PC-3 (cell line): ENCODE measurements at regions not wholly inside any gene's neighbourhood (a gene's known extent, or its start where the extent isn't known, plus 50 kb on each side); places are given as distances from the start of the nearest gene placed in this dataset.

ENCODE experiments used
- ATAC-seq: fragments of 200-7000 bp; cut with Tn5 transposase; 2 replicates; pipeline ENCODE4 v1.9.1; 2020; ENCODE audit warnings: mild to moderate bottlenecking, moderate library complexity
- BruUV-seq: library from RNA; stranded (reverse); fragments of 400-500 nt; replicated peaks from 2 replicates; lab custom pipeline; 2021; lab: Mats Ljungman, UMichigan
- CTCF ChIA-PET: fragments of 300-600 bp; sonication (Branson Sonifier 250); formaldehyde crosslinking; loops from one replicate; lab custom pipeline; 2022; ENCODE audit warnings: antibody characterized with exemption; lab: Charles Lee
- POLR2A ChIA-PET: fragments of 300-600 bp; sonication (Branson Sonifier 250); formaldehyde crosslinking; loops from one replicate; lab custom pipeline; 2022; ENCODE audit warnings: antibody characterized with exemption; ENCODE audit not compliant: unreplicated experiment; lab: Charles Lee
- DNase-seq: peaks from one replicate; pipeline ENCODE4 v3.0.0-alpha.2; 2015
- H2AFZ ChIP-seq: fragments of 300-600 bp; sonication (generic); 2 replicates; pipeline ENCODE4 v1.6.0; 2016; ENCODE audit warnings: antibody characterized with exemption, low read length
- H3F3A ChIP-seq: fragments of 300-600 bp; sonication (generic); one replicate; pipeline ENCODE4 v1.6.0; 2017; ENCODE audit warnings: antibody characterized with exemption, low read length, control low read depth, mild to moderate bottlenecking; ENCODE audit not compliant: unreplicated experiment
- H3K27ac ChIP-seq: fragments of 300-600 bp; sonication (generic); 2 replicates; pipeline ENCODE4 v1.5.1; 2016; ENCODE audit warnings: mild to moderate bottlenecking, low read length
- H3K27me3 ChIP-seq: fragments of 300-600 bp; sonication (generic); 2 replicates; pipeline ENCODE4 v1.6.1; 2016; ENCODE audit warnings: low read length, mixed read lengths
- H3K36me3 ChIP-seq: fragments of 300-600 bp; sonication (generic); 2 replicates; pipeline ENCODE4 v1.6.1; 2016; ENCODE audit warnings: low read depth, mixed run types, low read length, mixed read lengths
- H3K4me1 ChIP-seq: fragments of 300-600 bp; sonication (generic); 2 replicates; pipeline ENCODE4 v1.5.1; 2016; ENCODE audit warnings: low read length; ENCODE audit not compliant: insufficient read depth
- H3K4me2 ChIP-seq: fragments of 300-600 bp; sonication (generic); 2 replicates; pipeline ENCODE4 v1.6.0; 2016; ENCODE audit warnings: low read length
- H3K4me3 ChIP-seq: fragments of 300-600 bp; sonication (generic); 2 replicates; pipeline ENCODE4 v1.5.1; 2016; ENCODE audit warnings: mild to moderate bottlenecking, low read length, mixed read lengths
- H3K79me2 ChIP-seq: fragments of 300-600 bp; sonication (generic); 2 replicates; pipeline ENCODE4 v1.6.1; 2017; ENCODE audit warnings: low read length, mixed read lengths
- H3K9ac ChIP-seq: fragments of 300-600 bp; sonication (generic); 2 replicates; pipeline ENCODE4 v1.6.0; 2016; ENCODE audit warnings: mild to moderate bottlenecking, low read length
- H3K9me2 ChIP-seq: fragments of 300-600 bp; sonication (generic); replicated peaks from 2 replicates; pipeline ENCODE4 v1.6.1; 2016; ENCODE audit warnings: mixed run types, low read length, mixed read lengths
- H3K9me3 ChIP-seq: fragments of 300-600 bp; sonication (generic); 2 replicates; pipeline ENCODE4 v1.6.1; 2016; ENCODE audit warnings: low read length, mixed read lengths
- H4K20me1 ChIP-seq: fragments of 300-600 bp; sonication (generic); 2 replicates; pipeline ENCODE4 v1.6.1; 2016; ENCODE audit warnings: low read length, mixed read lengths
- CTCF ChIP-seq: fragments of 300-600 bp; sonication (generic); conservative IDR thresholded peaks from 2 replicates; pipeline ENCODE4 v1.5.1; 2017; ENCODE audit warnings: antibody characterized with exemption, low read depth, mild to moderate bottlenecking, low read length
- EZH2 ChIP-seq: fragments of 300-600 bp; sonication (generic); IDR thresholded peaks from one replicate; pipeline ENCODE4 v1.6.1; 2017; ENCODE audit warnings: antibody characterized with exemption, mild to moderate bottlenecking, low read length; ENCODE audit not compliant: unreplicated experiment
- EZH2phosphoT487 ChIP-seq: fragments of 300-600 bp; sonication (generic); IDR thresholded peaks from 2 replicates; pipeline ENCODE4 v1.6.1; 2018; ENCODE audit warnings: mild to moderate bottlenecking, antibody characterized with exemption, low read length, borderline replicate concordance
- intact Hi-C: fragments of 100-400 bp; cut with micrococcal nuclease; formaldehyde crosslinking; loops from 2 replicates; pipeline ENCODE4 v1.9.0; 2023

GRCh38 chr5:173770637-173771036, 117.5 kb upstream of the CPEB4 start:
- CTCF ChIA-PET: no interaction called here
- Histone ChIP-seq H3F3A (no peaks in the 10 kb centered on the region), H3K27ac (no peak overlapping the region), H3K27me3 (no peaks in the 10 kb centered on the region), H3K9ac (no peak overlapping the region), H3K9me3 (no peaks in the 10 kb centered on the region), H2AFZ (no peak overlapping the region), H4K20me1 (no peaks in the 10 kb centered on the region), H3K4me2 (no peak overlapping the region), H3K4me1 (peaks cover 7% of the 10 kb centered on the region), H3K4me3 (no peak overlapping the region), H3K9me2 (no peaks in the 10 kb centered on the region), H3K79me2 (no peaks in the 10 kb centered on the region), H3K36me3 (no peaks in the 10 kb centered on the region)
- BruUV-seq: no TSS peak
- DNase-seq: no peak
- POLR2A ChIA-PET: no interaction called here
- intact Hi-C loops: no loop called here
- ATAC-seq: no peak
- no peak for TF ChIP-seq CTCF
- no peak for TF ChIP-seq EZH2
- TF ChIP-seq EZH2phosphoT487: no peak

- BruUV-seq: no TSS peak
- no peaks in the 10 kb centered on the region for H3K36me3 ChIP-seq
- TF ChIP-seq CTCF (no peak), EZH2phosphoT487 (no peak), EZH2 (no peak)
- DNase-seq (no peak), ATAC-seq (no peak)
- H3F3A ChIP-seq: no peaks in the 10 kb centered on the region
- H3K79me2 ChIP-seq: no peaks in the 10 kb centered on the region
- ChIA-PET CTCF (no interaction called here), POLR2A (no interaction called here)
- H3K27me3 ChIP-seq: no peaks in the 10 kb centered on the region
- intact Hi-C loops: no loop called here
- no peaks in the 10 kb centered on the region for H3K9me2 ChIP-seq
- H3K4me2 ChIP-seq: no peak overlapping the region
- no peak overlapping the region for H3K27ac ChIP-seq
- no peaks in the 10 kb centered on the region for H3K9me3 ChIP-seq
- H3K4me1 ChIP-seq: peaks cover 1% of the 10 kb centered on the region
- H4K20me1 ChIP-seq: no peaks in the 10 kb centered on the region
- H3K9ac ChIP-seq: no peak overlapping the region
- no peak overlapping the region for H3K4me3 ChIP-seq
- H2AFZ ChIP-seq: no peak overlapping the region
These were observed 116.9 kb upstream of the CPEB4 start for GRCh38 chr5:173771121-173771724.

- Histone ChIP-seq H3K36me3 (no peaks in the 10 kb centered on the region), H3K4me1 (no peaks in the 10 kb centered on the region), H3F3A (no peaks in the 10 kb centered on the region), H3K27ac (no peak overlapping the region), H2AFZ (no peak overlapping the region), H3K4me2 (no peak overlapping the region), H3K9ac (no peak overlapping the region), H3K9me2 (no peaks in the 10 kb centered on the region), H3K9me3 (no peaks in the 10 kb centered on the region), H4K20me1 (no peaks in the 10 kb centered on the region), H3K4me3 (no peak overlapping the region), H3K79me2 (no peaks in the 10 kb centered on the region), H3K27me3 (no peaks in the 10 kb centered on the region)
- TF ChIP-seq CTCF (no peak), EZH2 (no peak), EZH2phosphoT487 (no peak)
- intact Hi-C loops: no loop called here
- no peak for ATAC-seq
- ChIA-PET CTCF (no interaction called here), POLR2A (interaction anchor here (0.6 kb wide), 1 partner anchor 208 kb away, joined by 3 read pairs; no protein-coding TSS in a partner anchor)
- BruUV-seq: no TSS peak
- no peak for DNase-seq
These were observed 116.3 kb upstream of the CPEB4 start for GRCh38 chr5:173771725-173772383.
